ENCODE measurements at regions not wholly inside any gene's neighbourhood (a gene's known extent, or its start where the extent isn't known, plus 50 kb on each side); places are given as distances from the start of the nearest gene placed in this dataset.

- no peak for TF ChIP-seq CTCF (IDR thresholded peaks at IDR 0.05)
- TF ChIP-seq GABPA (IDR thresholded peaks at IDR 0.05; ENCODE audit: low read depth), result no peak
- no peak for TF ChIP-seq SMC3 (IDR thresholded peaks at IDR 0.05; ENCODE audit: low read depth, low read length)
- no peak for TF ChIP-seq MAX (IDR thresholded peaks at IDR 0.05; ENCODE audit: low read depth)
- peak; percentile 90 for TF ChIP-seq PBX3 (IDR thresholded peaks at IDR 0.05)
Observed at GRCh38 chr4:19239565-19239964, 1012.1 kb upstream of the SLIT2 start.

Measured in SK-N-SH (cell line).